ENCODE measurements at regions not wholly inside any gene's neighbourhood (a gene's known extent, or its start where the extent isn't known, plus 50 kb on each side); places are given as distances from the start of the nearest gene placed in this dataset.
"Not testable (repeated sequence)": the region's sequence is repeated elsewhere in the genome, so short reads cannot be mapped to it uniquely, and the experiment has no call there.

- no peak for DNase-seq (ENCODE audit: low read depth)
Observed at GRCh38 chr2:63695583-63695982, 106.8 kb downstream of the MDH1 start.

GRCh38 chr2:63696496-63696895 lies 107.7 kb downstream of the MDH1 start:
- DNase-seq (ENCODE audit: low read depth) = peak; percentile 5

GRCh38 chr2:63697160-63697559 lies 108.4 kb downstream of the MDH1 start:
- DNase-seq (ENCODE audit: low read depth) = no peak

GRCh38 chr2:63698786-63699548 lies 110.2 kb downstream of the MDH1 start:
- DNase-seq (ENCODE audit: low read depth) = peak; percentile 77

GRCh38 chr2:63699549-63699839 lies 110.7 kb downstream of the MDH1 start:
- peak; percentile 15 for DNase-seq (ENCODE audit: low read depth)

GRCh38 chr2:63700271-63700670 lies 111.5 kb downstream of the MDH1 start:
- DNase-seq (ENCODE audit: low read depth) = no peak

- DNase-seq (ENCODE audit: low read depth) = no peak
Observed at GRCh38 chr2:63701406-63701805, 112.6 kb downstream of the MDH1 start.

GRCh38 chr2:63706084-63706483 lies 117.3 kb downstream of the MDH1 start:
- not testable (repeated sequence) for DNase-seq (ENCODE audit: low read depth)

GRCh38 chr2:63710732-63711131 lies 122.0 kb downstream of the MDH1 start:
- DNase-seq (ENCODE audit: low read depth) = no peak

- peak; percentile 32 for DNase-seq (ENCODE audit: low read depth)
Observed at GRCh38 chr2:63712748-63713147, 124.0 kb downstream of the MDH1 start.

- no peak for DNase-seq (ENCODE audit: low read depth)
Observed at GRCh38 chr2:63716146-63716545, 125.5 kb upstream of the UGP2 start.

- DNase-seq (ENCODE audit: low read depth) = no peak
Observed at GRCh38 chr2:63719052-63719451, 122.6 kb upstream of the UGP2 start.

GRCh38 chr2:63721082-63721424 lies 120.6 kb upstream of the UGP2 start:
- no peak for DNase-seq (ENCODE audit: low read depth)

GRCh38 chr2:63722284-63722683 lies 119.4 kb upstream of the UGP2 start:
- not testable (repeated sequence) for DNase-seq (ENCODE audit: low read depth)

GRCh38 chr2:63723709-63724108 lies 118.0 kb upstream of the UGP2 start:
- peak; percentile 40 for DNase-seq (ENCODE audit: low read depth)

GRCh38 chr2:63725212-63725611 lies 116.5 kb upstream of the UGP2 start:
- not testable (repeated sequence) for DNase-seq (ENCODE audit: low read depth)

- no peak for DNase-seq (ENCODE audit: low read depth)
Observed at GRCh38 chr2:63729362-63729761, 112.3 kb upstream of the UGP2 start.

- DNase-seq (ENCODE audit: low read depth) = no peak
Observed at GRCh38 chr2:63729831-63730230, 111.9 kb upstream of the UGP2 start.

- no peak for DNase-seq (ENCODE audit: low read depth)
Observed at GRCh38 chr2:63734510-63734909, 107.2 kb upstream of the UGP2 start.

- DNase-seq (ENCODE audit: low read depth) = peak; percentile 65
Observed at GRCh38 chr2:63735263-63735662, 106.4 kb upstream of the UGP2 start.

- DNase-seq (ENCODE audit: low read depth) = peak; percentile 68
Observed at GRCh38 chr2:63735931-63736330, 105.8 kb upstream of the UGP2 start.

- peak; percentile 52 for DNase-seq (ENCODE audit: low read depth)
Observed at GRCh38 chr2:63736354-63736753, 105.3 kb upstream of the UGP2 start.

GRCh38 chr2:63737081-63737751 lies 104.5 kb upstream of the UGP2 start:
- no peak for DNase-seq (ENCODE audit: low read depth)

- DNase-seq (ENCODE audit: low read depth) = peak; percentile 65
Observed at GRCh38 chr2:63738019-63738418, 103.7 kb upstream of the UGP2 start.
